ENCODE measurements at regions not wholly inside any gene's neighbourhood (a gene's known extent, or its start where the extent isn't known, plus 50 kb on each side); places are given as distances from the start of the nearest gene placed in this dataset.

- DNase-seq: no peak
These were observed 139.0 kb upstream of the KCNMB2 start for GRCh38 chr3:178397202-178397601.

GRCh38 chr3:178397836-178398235, 138.4 kb upstream of the KCNMB2 start:
- no peak for DNase-seq

- DNase-seq: no peak
These were observed 131.3 kb upstream of the KCNMB2 start for GRCh38 chr3:178404961-178405360.

- no peak for DNase-seq
These were observed 130.7 kb upstream of the KCNMB2 start for GRCh38 chr3:178405531-178405930.

- no peak for DNase-seq
These were observed 130.0 kb upstream of the KCNMB2 start for GRCh38 chr3:178406206-178406605.

- no peak for DNase-seq
These were observed 120.9 kb upstream of the KCNMB2 start for GRCh38 chr3:178415384-178415783.

- no peak for DNase-seq
These were observed 118.5 kb upstream of the KCNMB2 start for GRCh38 chr3:178417736-178418135.

GRCh38 chr3:178419071-178419470, 117.2 kb upstream of the KCNMB2 start:
- peak; percentile 80 for DNase-seq

- DNase-seq: peak; percentile 49
These were observed 116.2 kb upstream of the KCNMB2 start for GRCh38 chr3:178420033-178420432.

- no peak for DNase-seq
These were observed 115.2 kb upstream of the KCNMB2 start for GRCh38 chr3:178421069-178421468.

- DNase-seq: no peak
These were observed 113.8 kb upstream of the KCNMB2 start for GRCh38 chr3:178422406-178422805.

- no peak for DNase-seq
These were observed 108.2 kb upstream of the KCNMB2 start for GRCh38 chr3:178428037-178428436.

- DNase-seq: peak; percentile 46
These were observed 101.9 kb upstream of the KCNMB2 start for GRCh38 chr3:178434206-178434805.

- no peak for DNase-seq
These were observed 100.7 kb upstream of the KCNMB2 start for GRCh38 chr3:178435575-178435974.

- DNase-seq: peak; percentile 53
These were observed 99.5 kb upstream of the KCNMB2 start for GRCh38 chr3:178436773-178437172.

- DNase-seq: no peak
These were observed 99.0 kb upstream of the KCNMB2 start for GRCh38 chr3:178437236-178437635.

- DNase-seq: peak; percentile 65
These were observed 96.7 kb upstream of the KCNMB2 start for GRCh38 chr3:178439504-178439903.

- no peak for DNase-seq
These were observed 96.2 kb upstream of the KCNMB2 start for GRCh38 chr3:178440043-178440442.

- DNase-seq: peak; percentile 54
These were observed 92.6 kb upstream of the KCNMB2 start for GRCh38 chr3:178443634-178444033.

- DNase-seq: no peak
These were observed 91.1 kb upstream of the KCNMB2 start for GRCh38 chr3:178445139-178445538.

GRCh38 chr3:178446059-178446458, 90.2 kb upstream of the KCNMB2 start:
- no peak for DNase-seq

- no peak for DNase-seq
These were observed 85.8 kb upstream of the KCNMB2 start for GRCh38 chr3:178450476-178450875.

- no peak for DNase-seq
These were observed 84.4 kb upstream of the KCNMB2 start for GRCh38 chr3:178451799-178452198.

- peak; percentile 48 for DNase-seq
These were observed 81.5 kb upstream of the KCNMB2 start for GRCh38 chr3:178454726-178455125.

- no peak for DNase-seq
These were observed 81.0 kb upstream of the KCNMB2 start for GRCh38 chr3:178455226-178455625.

GRCh38 chr3:178455946-178456345, 80.3 kb upstream of the KCNMB2 start:
- DNase-seq: no peak

All from HCEC 1CT (cell line).